ENCODE measurements at regions not wholly inside any gene's neighbourhood (a gene's known extent, or its start where the extent isn't known, plus 50 kb on each side); places are given as distances from the start of the nearest gene placed in this dataset.

DNA sequence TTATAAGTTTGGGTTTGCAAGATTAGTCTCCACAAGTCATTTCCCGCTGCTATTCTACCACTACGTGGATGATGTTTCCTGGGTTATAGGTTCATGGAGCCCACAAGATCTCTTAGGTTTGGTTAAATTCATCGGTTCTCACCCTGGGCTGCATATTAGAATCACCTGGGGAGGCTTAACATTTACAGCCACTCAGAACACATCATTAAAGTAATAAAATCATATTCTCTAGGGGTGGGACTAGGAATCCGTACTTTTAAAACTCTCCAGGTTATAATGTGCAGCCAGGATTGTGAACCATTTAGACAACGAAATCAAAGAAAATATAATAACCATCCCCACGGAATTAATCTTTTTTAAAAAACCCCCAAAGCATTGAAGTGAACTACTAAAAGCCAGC lies 167.7 kb downstream of the ACTR3 start:
- 94% methylated on average over 6 of the region's 6 CpGs for WGBS
- Histone ChIP-seq H3K9me3 (ENCODE audit: control insufficient read depth in 2 of 2, insufficient read depth in 1 of 2, low read length in 1 of 2) (no peaks in the 10 kb centered on the region), H3K4me3 (ENCODE audit: low read length in 2 of 2) (no peak overlapping the region), H3K27me3 (ENCODE audit: control insufficient read depth in 2 of 2, insufficient read depth in 1 of 2, low read length in 1 of 2) (no peaks in the 10 kb centered on the region), H3K4me1 (ENCODE audit: control insufficient read depth in 2 of 2, insufficient read depth in 2 of 2, low read length in 2 of 2) (no peaks in the 10 kb centered on the region), H3K27ac (ENCODE audit: low read depth in 1 of 2, low read length in 1 of 2) (no peak overlapping the region), H3K36me3 (ENCODE audit: control insufficient read depth in 2 of 2, insufficient read depth in 2 of 2, low read length in 1 of 2) (no peaks in the 10 kb centered on the region)
- no peak for DNase-seq (ENCODE audit: low read depth in 6 of 9, low spot score in 9 of 9)

DNA sequence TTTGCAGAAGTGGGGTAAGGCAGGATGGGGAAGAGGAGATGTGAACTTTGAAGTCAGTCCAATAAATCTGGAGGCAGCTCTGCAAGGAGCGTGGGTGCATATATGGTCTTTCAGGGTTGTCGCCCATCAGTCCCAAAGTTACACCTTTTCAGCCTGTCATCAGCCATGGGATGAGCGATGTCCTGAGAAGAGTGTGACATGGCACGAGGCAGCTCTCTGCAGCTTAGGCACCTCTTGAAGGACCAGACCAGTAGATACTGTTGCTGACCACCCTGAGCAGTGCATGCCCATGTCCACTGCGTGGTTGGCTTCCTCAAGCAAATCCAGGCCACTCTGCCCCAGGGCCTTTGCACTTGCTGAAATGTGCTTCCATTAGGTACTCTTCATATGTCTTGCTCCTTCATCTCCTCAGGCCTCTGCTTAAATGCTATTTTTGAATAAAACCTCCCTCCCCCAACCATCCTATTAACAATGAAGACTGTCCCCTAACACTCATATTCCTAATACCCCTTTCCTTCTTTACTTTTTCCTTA lies 171.7 kb downstream of the ACTR3 start:
- no peak overlapping the region for H3K4me3 ChIP-seq (ENCODE audit: low read length in 2 of 2)
- no peaks in the 10 kb centered on the region for H3K9me3 ChIP-seq (ENCODE audit: control insufficient read depth in 2 of 2, insufficient read depth in 1 of 2, low read length in 1 of 2)
- H3K27ac ChIP-seq (ENCODE audit: low read depth in 1 of 2, low read length in 1 of 2): no peak overlapping the region
- WGBS: 93% methylated on average over 5 of the region's 5 CpGs
- no peaks in the 10 kb centered on the region for H3K27me3 ChIP-seq (ENCODE audit: control insufficient read depth in 2 of 2, insufficient read depth in 1 of 2, low read length in 1 of 2)
- no peaks in the 10 kb centered on the region for H3K4me1 ChIP-seq (ENCODE audit: control insufficient read depth in 2 of 2, insufficient read depth in 2 of 2, low read length in 2 of 2)
- DNase-seq (ENCODE audit: low read depth in 6 of 9, low spot score in 9 of 9): no peak
- H3K36me3 ChIP-seq (ENCODE audit: control insufficient read depth in 2 of 2, insufficient read depth in 2 of 2, low read length in 1 of 2): no peaks in the 10 kb centered on the region

DNA sequence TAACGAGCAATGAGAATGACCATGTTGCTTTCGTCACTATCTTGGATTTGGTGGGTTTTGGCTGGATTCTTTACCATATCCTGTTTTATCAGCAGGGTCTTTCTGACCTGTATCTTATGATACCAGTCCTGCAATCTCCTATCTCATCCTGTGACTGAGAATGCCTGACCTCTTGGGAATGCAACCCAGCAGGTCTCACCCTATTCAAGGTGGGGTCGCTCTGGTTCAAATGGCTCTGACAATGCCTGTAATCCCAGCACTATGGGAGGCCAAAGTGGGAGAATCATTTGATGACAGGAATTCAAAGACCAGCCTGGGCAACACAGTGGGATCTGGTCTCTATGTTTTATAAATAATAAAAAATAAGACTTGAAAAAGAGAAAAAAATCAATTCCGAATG lies 173.5 kb downstream of the ACTR3 start:
- WGBS: 94% methylated on average over 4 of the region's 4 CpGs
- no peaks in the 10 kb centered on the region for H3K9me3 ChIP-seq (ENCODE audit: control insufficient read depth in 2 of 2, insufficient read depth in 1 of 2, low read length in 1 of 2)
- DNase-seq (ENCODE audit: low read depth in 6 of 9, low spot score in 9 of 9): no peak
- no peak overlapping the region for H3K4me3 ChIP-seq (ENCODE audit: low read length in 2 of 2)
- no peaks in the 10 kb centered on the region for H3K36me3 ChIP-seq (ENCODE audit: control insufficient read depth in 2 of 2, insufficient read depth in 2 of 2, low read length in 1 of 2)
- H3K27me3 ChIP-seq (ENCODE audit: control insufficient read depth in 2 of 2, insufficient read depth in 1 of 2, low read length in 1 of 2): no peaks in the 10 kb centered on the region
- H3K4me1 ChIP-seq (ENCODE audit: control insufficient read depth in 2 of 2, insufficient read depth in 2 of 2, low read length in 2 of 2): no peaks in the 10 kb centered on the region
- no peak overlapping the region for H3K27ac ChIP-seq (ENCODE audit: low read depth in 1 of 2, low read length in 1 of 2)

DNA sequence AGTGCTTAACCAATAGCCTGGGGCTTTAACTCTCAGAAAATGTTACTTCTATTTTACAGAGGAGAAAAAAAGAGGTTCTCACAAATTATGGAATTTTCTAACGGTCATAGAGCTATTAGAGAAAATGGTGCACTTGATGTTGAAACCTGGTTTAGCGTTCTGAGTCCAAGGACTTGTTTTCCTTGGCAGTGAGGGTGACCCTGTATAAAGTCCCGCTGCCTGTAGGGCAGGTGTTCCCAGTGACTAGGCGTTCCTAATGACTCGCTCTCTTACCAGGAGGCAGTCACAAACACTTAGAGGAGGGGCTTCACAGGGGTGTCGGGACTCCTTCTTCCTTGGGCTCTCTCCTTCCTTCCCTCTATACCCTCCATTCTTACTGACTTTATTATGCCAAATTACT lies 175.8 kb downstream of the ACTR3 start:
- Histone ChIP-seq H3K4me3 (ENCODE audit: low read length in 2 of 2) (no peak overlapping the region), H3K36me3 (ENCODE audit: control insufficient read depth in 2 of 2, insufficient read depth in 2 of 2, low read length in 1 of 2) (no peaks in the 10 kb centered on the region), H3K27ac (ENCODE audit: low read depth in 1 of 2, low read length in 1 of 2) (no peak overlapping the region), H3K9me3 (ENCODE audit: control insufficient read depth in 2 of 2, insufficient read depth in 1 of 2, low read length in 1 of 2) (no peaks in the 10 kb centered on the region), H3K27me3 (ENCODE audit: control insufficient read depth in 2 of 2, insufficient read depth in 1 of 2, low read length in 1 of 2) (no peaks in the 10 kb centered on the region), H3K4me1 (ENCODE audit: control insufficient read depth in 2 of 2, insufficient read depth in 2 of 2, low read length in 2 of 2) (no peaks in the 10 kb centered on the region)
- 85% methylated on average over 6 of the region's 6 CpGs for WGBS
- no peak for DNase-seq (ENCODE audit: low read depth in 6 of 9, low spot score in 9 of 9)

DNA sequence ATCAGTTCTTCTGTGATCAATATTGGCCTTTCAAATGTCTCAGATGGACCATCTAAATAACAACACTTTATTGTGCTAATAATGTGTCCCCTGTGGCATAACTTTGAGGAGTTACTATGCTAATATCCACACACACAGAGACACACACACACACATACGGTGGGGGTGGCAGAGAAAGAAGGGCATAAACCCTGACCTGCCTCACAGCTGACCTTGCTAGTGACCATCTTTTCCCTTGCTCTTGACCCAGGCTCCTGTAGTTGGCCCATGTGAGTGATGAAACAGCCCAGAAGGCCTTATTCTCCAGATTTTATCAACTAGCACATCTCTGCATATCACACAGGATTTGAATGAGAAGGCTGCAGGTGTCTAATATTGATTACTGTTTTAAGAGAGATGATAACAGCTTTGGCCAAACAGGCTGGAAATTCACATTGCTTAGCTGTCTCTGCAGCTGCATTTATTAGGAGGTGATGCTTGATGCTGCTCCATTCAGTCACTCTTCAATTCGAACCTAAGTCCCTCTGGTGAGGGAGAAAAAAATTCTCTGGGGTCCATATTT lies 176.4 kb downstream of the ACTR3 start:
- Histone ChIP-seq H3K4me3 (ENCODE audit: low read length in 2 of 2) (no peak overlapping the region), H3K9me3 (ENCODE audit: control insufficient read depth in 2 of 2, insufficient read depth in 1 of 2, low read length in 1 of 2) (no peaks in the 10 kb centered on the region)
- 72% methylated on average over 2 of the region's 2 CpGs for WGBS

DNA sequence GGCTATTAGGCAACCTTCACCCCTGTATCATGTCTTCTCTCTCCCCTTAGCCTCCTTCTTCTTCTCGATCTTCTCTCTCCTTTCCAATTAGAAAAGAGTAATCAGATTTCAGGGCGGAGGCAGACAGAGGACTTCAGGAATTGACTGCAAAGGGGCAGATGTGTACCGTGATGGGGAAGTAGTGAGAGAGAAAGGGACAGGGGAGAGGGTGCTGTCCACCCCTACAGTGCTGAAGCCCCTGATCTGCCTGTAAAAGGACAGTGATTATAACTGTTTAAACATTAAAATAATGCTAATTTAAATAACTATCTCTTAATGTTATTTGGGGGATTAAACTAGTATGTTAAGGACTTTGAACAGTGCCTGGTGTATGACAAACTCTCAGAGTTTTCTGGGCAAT lies 178.5 kb downstream of the ACTR3 start:
- H3K36me3 ChIP-seq (ENCODE audit: control insufficient read depth in 2 of 2, insufficient read depth in 2 of 2, low read length in 1 of 2): no peaks in the 10 kb centered on the region
- no peak for DNase-seq (ENCODE audit: low read depth in 6 of 9, low spot score in 9 of 9)
- no peaks in the 10 kb centered on the region for H3K27me3 ChIP-seq (ENCODE audit: control insufficient read depth in 2 of 2, insufficient read depth in 1 of 2, low read length in 1 of 2)
- H3K9me3 ChIP-seq (ENCODE audit: control insufficient read depth in 2 of 2, insufficient read depth in 1 of 2, low read length in 1 of 2): no peaks in the 10 kb centered on the region
- H3K27ac ChIP-seq (ENCODE audit: low read depth in 1 of 2, low read length in 1 of 2): no peak overlapping the region
- H3K4me3 ChIP-seq (ENCODE audit: low read length in 2 of 2): no peak overlapping the region
- H3K4me1 ChIP-seq (ENCODE audit: control insufficient read depth in 2 of 2, insufficient read depth in 2 of 2, low read length in 2 of 2): no peaks in the 10 kb centered on the region
- 37% methylated on average over 3 of the region's 3 CpGs for WGBS

More for the DNA sequence above, 176.4 kb downstream of the ACTR3 start:
- H3K27ac ChIP-seq (ENCODE audit: low read depth in 1 of 2, low read length in 1 of 2): no peak overlapping the region
- H3K27me3 ChIP-seq (ENCODE audit: control insufficient read depth in 2 of 2, insufficient read depth in 1 of 2, low read length in 1 of 2): no peaks in the 10 kb centered on the region
- H3K36me3 ChIP-seq (ENCODE audit: control insufficient read depth in 2 of 2, insufficient read depth in 2 of 2, low read length in 1 of 2): no peaks in the 10 kb centered on the region
- no peaks in the 10 kb centered on the region for H3K4me1 ChIP-seq (ENCODE audit: control insufficient read depth in 2 of 2, insufficient read depth in 2 of 2, low read length in 2 of 2)
- DNase-seq (ENCODE audit: low read depth in 6 of 9, low spot score in 9 of 9): no peak

DNA sequence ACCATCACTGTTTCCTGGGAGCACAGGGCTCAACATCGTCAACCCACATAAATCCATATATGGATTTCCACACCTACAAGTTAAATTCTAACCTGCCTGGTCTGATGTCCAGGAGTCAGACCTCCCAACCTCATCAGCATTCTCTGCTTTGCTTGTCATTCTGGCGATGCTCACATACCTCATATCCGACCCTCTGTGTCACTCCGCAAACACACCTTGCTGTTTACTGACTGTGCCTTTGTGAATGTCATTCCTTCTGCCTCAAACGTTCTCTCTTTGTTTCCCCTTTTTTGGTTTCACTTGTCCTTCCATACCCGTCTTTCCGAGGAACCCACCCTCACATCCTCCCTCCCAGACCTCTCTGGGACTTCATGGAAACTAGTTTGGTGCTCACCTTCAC lies 187.1 kb downstream of the ACTR3 start:
- no peak overlapping the region for H3K4me3 ChIP-seq (ENCODE audit: low read length in 2 of 2)
- WGBS: 90% methylated on average over 7 of the region's 7 CpGs
- no peak for DNase-seq (ENCODE audit: low read depth in 6 of 9, low spot score in 9 of 9)
- no peaks in the 10 kb centered on the region for H3K27me3 ChIP-seq (ENCODE audit: control insufficient read depth in 2 of 2, insufficient read depth in 1 of 2, low read length in 1 of 2)
- H3K9me3 ChIP-seq (ENCODE audit: control insufficient read depth in 2 of 2, insufficient read depth in 1 of 2, low read length in 1 of 2): no peaks in the 10 kb centered on the region
- no peaks in the 10 kb centered on the region for H3K4me1 ChIP-seq (ENCODE audit: control insufficient read depth in 2 of 2, insufficient read depth in 2 of 2, low read length in 2 of 2)
- H3K27ac ChIP-seq (ENCODE audit: low read depth in 1 of 2, low read length in 1 of 2): no peak overlapping the region
- no peaks in the 10 kb centered on the region for H3K36me3 ChIP-seq (ENCODE audit: control insufficient read depth in 2 of 2, insufficient read depth in 2 of 2, low read length in 1 of 2)

DNA sequence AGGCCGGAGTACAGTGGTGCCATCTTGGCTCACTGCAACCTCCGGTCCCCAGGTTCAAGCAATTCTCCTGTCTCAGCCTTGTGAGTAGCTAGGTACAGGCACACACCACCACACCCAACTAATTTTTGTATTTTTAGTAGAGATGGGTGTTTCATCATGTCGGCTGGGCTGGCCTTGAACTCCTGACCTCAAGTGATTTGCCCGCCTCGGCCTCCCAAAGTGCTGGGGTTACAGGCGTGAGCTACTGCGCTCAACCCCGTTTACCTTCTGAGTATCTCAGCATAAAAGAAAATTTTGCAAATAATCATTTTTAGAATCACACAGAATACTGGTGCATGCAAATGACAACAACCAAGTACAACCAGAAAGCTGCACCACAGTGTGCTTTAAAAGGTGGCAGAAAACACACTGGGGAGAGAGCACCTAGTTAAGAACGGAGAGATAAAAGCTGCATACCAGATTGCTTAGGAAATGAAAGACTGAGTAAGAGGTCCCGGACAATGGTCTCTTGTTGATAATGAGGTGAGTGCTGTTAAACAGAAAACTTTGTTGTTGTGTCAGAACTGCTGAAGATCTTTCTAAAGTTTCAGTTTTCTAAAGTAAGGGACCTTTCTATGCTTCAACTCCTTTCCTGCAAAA lies 189.6 kb downstream of the ACTR3 start:
- Histone ChIP-seq H3K4me3 (ENCODE audit: low read length in 2 of 2) (no peak overlapping the region), H3K27me3 (ENCODE audit: control insufficient read depth in 2 of 2, insufficient read depth in 1 of 2, low read length in 1 of 2) (no peaks in the 10 kb centered on the region), H3K4me1 (ENCODE audit: control insufficient read depth in 2 of 2, insufficient read depth in 2 of 2, low read length in 2 of 2) (no peaks in the 10 kb centered on the region), H3K9me3 (ENCODE audit: control insufficient read depth in 2 of 2, insufficient read depth in 1 of 2, low read length in 1 of 2) (no peaks in the 10 kb centered on the region), H3K36me3 (ENCODE audit: control insufficient read depth in 2 of 2, insufficient read depth in 2 of 2, low read length in 1 of 2) (no peaks in the 10 kb centered on the region), H3K27ac (ENCODE audit: low read depth in 1 of 2, low read length in 1 of 2) (no peak overlapping the region)
- DNase-seq (ENCODE audit: low read depth in 6 of 9, low spot score in 9 of 9): no peak
- WGBS: 94% methylated on average over 10 of the region's 10 CpGs

DNA sequence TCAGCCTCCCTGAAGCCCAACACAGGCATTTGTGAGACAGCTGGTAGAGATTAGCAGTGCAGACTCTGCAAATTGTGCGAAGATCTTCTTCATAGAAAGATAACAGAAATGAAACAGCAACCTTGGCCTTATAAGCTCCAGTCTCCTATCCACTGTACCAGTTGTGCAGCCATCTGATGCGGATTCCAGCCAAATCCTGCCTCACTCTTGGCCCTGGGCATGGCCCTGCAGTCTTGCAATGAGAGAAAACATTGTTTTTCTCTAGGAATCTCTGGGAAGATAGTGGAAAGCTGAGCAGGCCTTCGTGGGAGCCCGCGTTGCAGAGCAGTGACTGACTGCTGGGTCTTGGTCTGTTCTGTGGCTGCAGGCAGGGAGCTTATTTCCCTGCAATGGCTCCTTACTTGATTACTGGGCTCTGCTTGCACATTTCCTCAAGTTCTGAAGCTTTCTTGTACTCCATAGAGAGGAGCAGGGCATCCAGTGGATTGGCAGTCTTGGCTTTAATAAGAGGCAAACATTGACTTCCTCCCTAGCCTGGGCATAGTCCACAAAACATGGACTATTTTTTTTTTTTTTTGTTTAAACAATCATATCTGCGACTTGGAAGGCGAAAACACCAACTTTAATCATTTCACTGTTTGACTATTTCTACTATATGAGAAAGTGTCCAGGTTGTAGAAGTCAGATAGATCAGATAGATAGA lies 193.0 kb downstream of the ACTR3 start:
- Histone ChIP-seq H3K4me1 (ENCODE audit: control insufficient read depth in 2 of 2, insufficient read depth in 2 of 2, low read length in 2 of 2) (no peaks in the 10 kb centered on the region), H3K36me3 (ENCODE audit: control insufficient read depth in 2 of 2, insufficient read depth in 2 of 2, low read length in 1 of 2) (no peaks in the 10 kb centered on the region), H3K9me3 (ENCODE audit: control insufficient read depth in 2 of 2, insufficient read depth in 1 of 2, low read length in 1 of 2) (no peaks in the 10 kb centered on the region), H3K27ac (ENCODE audit: low read depth in 1 of 2, low read length in 1 of 2) (no peak overlapping the region), H3K27me3 (ENCODE audit: control insufficient read depth in 2 of 2, insufficient read depth in 1 of 2, low read length in 1 of 2) (no peaks in the 10 kb centered on the region), H3K4me3 (ENCODE audit: low read length in 2 of 2) (no peak overlapping the region)
- no peak for DNase-seq (ENCODE audit: low read depth in 6 of 9, low spot score in 9 of 9)
- 89% methylated on average over 7 of the region's 7 CpGs for WGBS

Measured in thymus (tissue), 11 donors.